Endothelial cell (in vitro differentiated cells): ENCODE measurements at regions not wholly inside any gene's neighbourhood (a gene's known extent, or its start where the extent isn't known, plus 50 kb on each side); places are given as distances from the start of the nearest gene placed in this dataset.

Experiments used
- DNase-seq: peaks from one replicate; pipeline ENCODE4 v3.0.0; 2021; ENCODE audit warnings: low spot score
- H3K27ac Mint-ChIP-seq: one replicate; pipeline ENCODE4 v1.8.0; 2021; ENCODE audit warnings: mixed read lengths, inconsistent platforms; ENCODE audit not compliant: unreplicated experiment
- H3K27me3 Mint-ChIP-seq: one replicate; pipeline ENCODE4 v1.8.0; 2021; ENCODE audit warnings: mild to moderate bottlenecking, moderate library complexity, mixed read lengths, inconsistent platforms; ENCODE audit not compliant: unreplicated experiment
- H3K36me3 Mint-ChIP-seq: one replicate; pipeline ENCODE4 v1.8.0; 2021; ENCODE audit warnings: mild to moderate bottlenecking, low read depth, mixed read lengths, inconsistent platforms; ENCODE audit not compliant: unreplicated experiment
- H3K4me1 Mint-ChIP-seq: one replicate; pipeline ENCODE4 v1.8.0; 2021; ENCODE audit warnings: mild to moderate bottlenecking, mixed read lengths, inconsistent platforms; ENCODE audit not compliant: unreplicated experiment
- H3K4me3 Mint-ChIP-seq: one replicate; pipeline ENCODE4 v1.8.0; 2021; ENCODE audit warnings: mild to moderate bottlenecking, mixed read lengths, inconsistent platforms; ENCODE audit not compliant: unreplicated experiment
- H3K9me3 Mint-ChIP-seq: one replicate; pipeline ENCODE4 v1.8.0; 2021; ENCODE audit warnings: mixed read lengths, inconsistent platforms; ENCODE audit not compliant: unreplicated experiment
- TF ChIP-seq, protein P1 (sequence below): fragments of 200-600 bp; sonication (generic); IDR thresholded peaks from one replicate; pipeline ENCODE4 v1.5.0; 2021; ENCODE audit warnings: antibody characterized with exemption; ENCODE audit not compliant: unreplicated experiment

- H3K27me3 Mint-ChIP-seq = peaks cover 4% of the 10 kb centered on the region
These were observed 331.5 kb upstream of the CTNNB1 start for GRCh38 chr3:40867797-40868196.

GRCh38 chr3:40869013-40869412 is 330.3 kb upstream of the CTNNB1 start:
- Mint-ChIP-seq H3K36me3 (no peaks in the 10 kb centered on the region), H3K27ac (no peak overlapping the region), H3K4me3 (no peak overlapping the region), H3K4me1 (peaks cover 18% of the 10 kb centered on the region), H3K27me3 (peaks cover 4% of the 10 kb centered on the region), H3K9me3 (no peaks in the 10 kb centered on the region)
- TF ChIP-seq, protein P1, sequence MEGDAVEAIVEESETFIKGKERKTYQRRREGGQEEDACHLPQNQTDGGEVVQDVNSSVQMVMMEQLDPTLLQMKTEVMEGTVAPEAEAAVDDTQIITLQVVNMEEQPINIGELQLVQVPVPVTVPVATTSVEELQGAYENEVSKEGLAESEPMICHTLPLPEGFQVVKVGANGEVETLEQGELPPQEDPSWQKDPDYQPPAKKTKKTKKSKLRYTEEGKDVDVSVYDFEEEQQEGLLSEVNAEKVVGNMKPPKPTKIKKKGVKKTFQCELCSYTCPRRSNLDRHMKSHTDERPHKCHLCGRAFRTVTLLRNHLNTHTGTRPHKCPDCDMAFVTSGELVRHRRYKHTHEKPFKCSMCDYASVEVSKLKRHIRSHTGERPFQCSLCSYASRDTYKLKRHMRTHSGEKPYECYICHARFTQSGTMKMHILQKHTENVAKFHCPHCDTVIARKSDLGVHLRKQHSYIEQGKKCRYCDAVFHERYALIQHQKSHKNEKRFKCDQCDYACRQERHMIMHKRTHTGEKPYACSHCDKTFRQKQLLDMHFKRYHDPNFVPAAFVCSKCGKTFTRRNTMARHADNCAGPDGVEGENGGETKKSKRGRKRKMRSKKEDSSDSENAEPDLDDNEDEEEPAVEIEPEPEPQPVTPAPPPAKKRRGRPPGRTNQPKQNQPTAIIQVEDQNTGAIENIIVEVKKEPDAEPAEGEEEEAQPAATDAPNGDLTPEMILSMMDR = no peak
- DNase-seq = no peak

More at GRCh38 chr3:40867797-40868196, 331.5 kb upstream of the CTNNB1 start:
- H3K9me3 Mint-ChIP-seq = no peaks in the 10 kb centered on the region
- H3K36me3 Mint-ChIP-seq = no peaks in the 10 kb centered on the region
- no peak for DNase-seq
- no peak overlapping the region for H3K27ac Mint-ChIP-seq
- TF ChIP-seq, protein P1 = no peak
- peaks cover 12% of the 10 kb centered on the region for H3K4me1 Mint-ChIP-seq
- H3K4me3 Mint-ChIP-seq = no peak overlapping the region

GRCh38 chr3:40869939-40870338 is 329.4 kb upstream of the CTNNB1 start:
- H3K27ac Mint-ChIP-seq = no peak overlapping the region
- H3K4me3 Mint-ChIP-seq = no peak overlapping the region
- H3K36me3 Mint-ChIP-seq = no peaks in the 10 kb centered on the region
- peaks cover 2% of the 10 kb centered on the region for H3K27me3 Mint-ChIP-seq
- TF ChIP-seq, protein P1 = no peak
- H3K4me1 Mint-ChIP-seq = peaks cover 18% of the 10 kb centered on the region
- no peak for DNase-seq
- H3K9me3 Mint-ChIP-seq = no peaks in the 10 kb centered on the region

DNA sequence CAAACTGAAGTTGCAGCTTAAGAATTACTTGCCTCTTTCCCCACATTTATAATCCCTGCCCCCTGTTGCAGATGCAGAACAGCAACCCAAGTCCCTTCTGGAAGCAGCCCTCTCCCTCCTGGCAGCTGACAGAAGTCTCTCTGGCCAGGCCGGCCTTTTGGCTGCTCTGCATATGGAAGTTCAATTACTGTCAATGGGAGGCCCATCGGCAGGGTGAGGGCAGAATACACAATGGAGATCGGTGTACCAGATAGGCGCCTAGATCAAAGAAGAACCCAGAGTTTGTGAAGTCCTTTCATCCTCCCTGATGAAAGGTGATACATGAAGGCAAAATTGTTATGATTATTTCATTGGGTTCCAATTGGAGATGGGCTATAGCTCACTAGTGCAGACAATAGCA is 327.9 kb upstream of the CTNNB1 start:
- TF ChIP-seq, protein P1 = no peak
- no peaks in the 10 kb centered on the region for H3K36me3 Mint-ChIP-seq
- H3K4me1 Mint-ChIP-seq = peaks cover 18% of the 10 kb centered on the region
- DNase-seq = no peak
- peaks cover 4% of the 10 kb centered on the region for H3K27me3 Mint-ChIP-seq
- no peak overlapping the region for H3K4me3 Mint-ChIP-seq
- no peaks in the 10 kb centered on the region for H3K9me3 Mint-ChIP-seq
- H3K27ac Mint-ChIP-seq = no peak overlapping the region

- TF ChIP-seq, protein P1 = no peak
- Mint-ChIP-seq H3K36me3 (no peaks in the 10 kb centered on the region), H3K4me1 (peaks cover 18% of the 10 kb centered on the region), H3K4me3 (no peak overlapping the region), H3K9me3 (no peaks in the 10 kb centered on the region), H3K27me3 (peaks cover 4% of the 10 kb centered on the region), H3K27ac (no peak overlapping the region)
- DNase-seq = no peak
These were observed 326.9 kb upstream of the CTNNB1 start for GRCh38 chr3:40872258-40872920.
